Vagina (tissue), 2 donors: ENCODE measurements at regions not wholly inside any gene's neighbourhood (a gene's known extent, or its start where the extent isn't known, plus 50 kb on each side); places are given as distances from the start of the nearest gene placed in this dataset.

Experiments used
- CTCF ChIP-seq, 3 experiments: fragments of 450-650 bp in 2 of 3; fragments of 200-600 bp in 1 of 3; sonication (generic) in 1 of 3; IDR thresholded peaks; one replicate each; pipeline ENCODE4 v1.5.1; 2017 to 2019; ENCODE audit warnings: antibody characterized with exemption in 3 of 3, mild to moderate bottlenecking in 2 of 3, moderate library complexity in 2 of 3
- POLR2A ChIP-seq, 2 donors: fragments of 450-650 bp; IDR thresholded peaks; one replicate each; pipeline ENCODE4 v1.6.1; 2017; ENCODE audit warnings: antibody characterized with exemption in 2 of 2, mild to moderate bottlenecking in 2 of 2, moderate library complexity in 2 of 2
- POLR2AphosphoS5 ChIP-seq, 2 donors: sonication (generic); formaldehyde crosslinking; IDR thresholded peaks; one replicate each; pipeline ENCODE4 v1.9.0; 2017; ENCODE audit warnings: antibody characterized with exemption in 2 of 2, mild to moderate bottlenecking in 2 of 2, low read depth in 1 of 2; ENCODE audit not compliant: insufficient read depth in 1 of 2

- no peak for TF ChIP-seq CTCF (IDR thresholded peaks at IDR 0.05)
- TF ChIP-seq POLR2A (IDR thresholded peaks at IDR 0.05), result no peak
- no peak for TF ChIP-seq POLR2AphosphoS5 (IDR thresholded peaks at IDR 0.05; ENCODE audit: insufficient read depth in 1 of 2, low read depth in 1 of 2)
Observed at GRCh38 chr2:138175066-138175465, 210.8 kb downstream of the HNMT start.
